ENCODE measurements at regions not wholly inside any gene's neighbourhood (a gene's known extent, or its start where the extent isn't known, plus 50 kb on each side); places are given as distances from the start of the nearest gene placed in this dataset.

DNA sequence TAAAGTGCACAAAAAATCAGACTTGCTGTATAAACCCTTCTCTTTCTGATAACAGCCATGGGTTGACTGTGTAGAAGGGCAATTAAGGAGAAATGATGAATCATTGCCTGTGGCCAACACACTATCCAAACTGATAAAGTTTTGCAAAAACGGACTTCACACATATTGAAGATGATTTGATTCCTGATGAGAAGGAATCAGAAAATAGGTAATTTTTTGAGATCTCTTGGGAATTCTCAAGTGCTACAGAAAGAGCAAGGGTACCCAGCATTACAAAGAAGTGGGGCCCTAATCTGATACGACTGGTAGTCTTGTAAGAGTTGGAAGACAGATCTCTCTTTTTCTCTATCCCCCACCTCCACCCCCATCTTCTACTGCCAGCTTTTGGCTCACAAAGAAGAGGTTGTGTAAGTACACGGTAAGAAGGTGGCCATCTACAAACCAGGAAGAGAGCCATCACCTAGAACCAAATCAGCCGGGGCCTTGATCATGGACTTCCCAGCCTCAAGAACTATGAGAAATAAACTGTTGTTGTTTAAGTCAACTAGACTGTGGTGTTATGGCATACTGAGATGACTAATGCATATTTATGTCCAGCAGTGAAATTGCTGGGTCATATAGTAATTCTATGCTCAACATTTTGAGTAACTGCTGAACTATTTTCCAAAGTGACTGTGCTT is 254.7 kb downstream of the EDEM1 start:
- no peaks in the 10 kb centered on the region for H3K4me1 ChIP-seq (ENCODE audit: control insufficient read depth, insufficient read depth, low read length)
- no peaks in the 10 kb centered on the region for H3K9me3 ChIP-seq (ENCODE audit: control insufficient read depth, low read length)
- no peak overlapping the region for H3K4me3 ChIP-seq (ENCODE audit: low read length)
- H3K27ac ChIP-seq (ENCODE audit: low read depth, low read length): no peak overlapping the region
- H3K4me1 Mint-ChIP-seq: no peaks in the 10 kb centered on the region
- DNase-seq: no peak
- WGBS, 2 experiments (ENCODE audit: insufficient coverage in 1 of 2, insufficient read length in 1 of 2): 89 to 91% methylated on average over 1 to 3 of the region's 4 CpGs
- no peaks in the 10 kb centered on the region for H3K27me3 Mint-ChIP-seq (ENCODE audit: insufficient read depth)
- H3K27me3 ChIP-seq (ENCODE audit: control insufficient read depth, insufficient read depth, low read length, poor library complexity, severe bottlenecking): no peaks in the 10 kb centered on the region
- H3K36me3 Mint-ChIP-seq (ENCODE audit: low read depth): no peaks in the 10 kb centered on the region
- H3K9me3 Mint-ChIP-seq: peaks cover 5% of the 10 kb centered on the region
- H3K4me3 Mint-ChIP-seq: no peak overlapping the region
- H3K27ac Mint-ChIP-seq: no peak overlapping the region
- H3K9ac ChIP-seq (ENCODE audit: extremely low read depth, low read length, poor library complexity, severe bottlenecking): no peak overlapping the region
- H3K36me3 ChIP-seq (ENCODE audit: control insufficient read depth, insufficient read depth, low read length): no peaks in the 10 kb centered on the region
- TF ChIP-seq, protein P1, sequence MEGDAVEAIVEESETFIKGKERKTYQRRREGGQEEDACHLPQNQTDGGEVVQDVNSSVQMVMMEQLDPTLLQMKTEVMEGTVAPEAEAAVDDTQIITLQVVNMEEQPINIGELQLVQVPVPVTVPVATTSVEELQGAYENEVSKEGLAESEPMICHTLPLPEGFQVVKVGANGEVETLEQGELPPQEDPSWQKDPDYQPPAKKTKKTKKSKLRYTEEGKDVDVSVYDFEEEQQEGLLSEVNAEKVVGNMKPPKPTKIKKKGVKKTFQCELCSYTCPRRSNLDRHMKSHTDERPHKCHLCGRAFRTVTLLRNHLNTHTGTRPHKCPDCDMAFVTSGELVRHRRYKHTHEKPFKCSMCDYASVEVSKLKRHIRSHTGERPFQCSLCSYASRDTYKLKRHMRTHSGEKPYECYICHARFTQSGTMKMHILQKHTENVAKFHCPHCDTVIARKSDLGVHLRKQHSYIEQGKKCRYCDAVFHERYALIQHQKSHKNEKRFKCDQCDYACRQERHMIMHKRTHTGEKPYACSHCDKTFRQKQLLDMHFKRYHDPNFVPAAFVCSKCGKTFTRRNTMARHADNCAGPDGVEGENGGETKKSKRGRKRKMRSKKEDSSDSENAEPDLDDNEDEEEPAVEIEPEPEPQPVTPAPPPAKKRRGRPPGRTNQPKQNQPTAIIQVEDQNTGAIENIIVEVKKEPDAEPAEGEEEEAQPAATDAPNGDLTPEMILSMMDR (conservative IDR thresholded peaks at IDR 0.05): no peak

DNA sequence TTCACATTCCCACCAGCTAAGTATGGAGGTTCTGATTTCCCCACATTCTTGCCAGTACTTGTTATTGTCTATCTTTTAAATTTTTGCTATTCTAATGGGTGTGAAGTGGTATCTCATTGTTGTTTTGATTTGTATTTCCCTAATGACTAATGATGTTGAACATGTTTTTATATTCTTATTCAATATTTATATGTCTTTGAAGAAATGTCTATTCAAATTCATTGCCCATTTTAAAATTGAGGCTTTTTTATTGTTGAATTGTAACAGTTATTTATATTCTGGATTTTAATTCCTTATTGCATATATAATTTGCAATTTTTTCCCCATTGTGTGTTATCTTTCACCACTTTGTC is 255.3 kb downstream of the EDEM1 start:
- no peaks in the 10 kb centered on the region for H3K27me3 Mint-ChIP-seq (ENCODE audit: insufficient read depth)
- no peaks in the 10 kb centered on the region for H3K4me1 Mint-ChIP-seq
- Histone ChIP-seq H3K4me1 (ENCODE audit: control insufficient read depth, insufficient read depth, low read length) (no peaks in the 10 kb centered on the region), H3K36me3 (ENCODE audit: control insufficient read depth, insufficient read depth, low read length) (no peaks in the 10 kb centered on the region), H3K9me3 (ENCODE audit: control insufficient read depth, low read length) (no peaks in the 10 kb centered on the region), H3K9ac (ENCODE audit: extremely low read depth, low read length, poor library complexity, severe bottlenecking) (no peak overlapping the region), H3K27ac (ENCODE audit: low read depth, low read length) (no peak overlapping the region), H3K27me3 (ENCODE audit: control insufficient read depth, insufficient read depth, low read length, poor library complexity, severe bottlenecking) (no peaks in the 10 kb centered on the region), H3K4me3 (ENCODE audit: low read length) (no peak overlapping the region)
- H3K27ac Mint-ChIP-seq: no peak overlapping the region
- no peak overlapping the region for H3K4me3 Mint-ChIP-seq
- DNase-seq: no peak
- H3K36me3 Mint-ChIP-seq (ENCODE audit: low read depth): no peaks in the 10 kb centered on the region
- H3K9me3 Mint-ChIP-seq: peaks cover 5% of the 10 kb centered on the region
- TF ChIP-seq, protein P1 (conservative IDR thresholded peaks at IDR 0.05): no peak

DNA sequence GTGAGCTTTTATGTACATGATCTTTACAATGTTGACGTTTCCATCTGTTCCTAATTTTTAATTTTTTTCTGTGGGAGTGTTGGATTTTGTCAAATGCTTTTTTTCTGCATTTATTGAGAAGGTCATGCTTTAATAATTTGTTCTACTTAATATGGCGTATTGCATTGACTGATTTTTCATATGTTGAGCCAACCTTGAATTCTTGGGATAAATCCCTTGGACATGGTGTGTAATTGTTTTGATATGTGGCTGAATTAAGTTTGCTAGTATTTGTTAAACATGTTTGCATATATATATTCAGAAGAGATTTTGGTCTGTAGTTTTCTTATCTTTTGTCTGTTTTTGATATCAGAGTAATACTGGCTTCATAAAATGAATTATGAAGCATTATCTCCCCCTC is 256.7 kb downstream of the EDEM1 start:
- Mint-ChIP-seq H3K27ac (no peak overlapping the region), H3K36me3 (ENCODE audit: low read depth) (no peaks in the 10 kb centered on the region), H3K9me3 (peaks cover 17% of the 10 kb centered on the region), H3K4me1 (no peaks in the 10 kb centered on the region), H3K27me3 (ENCODE audit: insufficient read depth) (no peaks in the 10 kb centered on the region), H3K4me3 (no peak overlapping the region)
- H3K9ac ChIP-seq (ENCODE audit: extremely low read depth, low read length, poor library complexity, severe bottlenecking): no peak overlapping the region
- H3K27me3 ChIP-seq (ENCODE audit: control insufficient read depth, insufficient read depth, low read length, poor library complexity, severe bottlenecking): no peaks in the 10 kb centered on the region
- no peaks in the 10 kb centered on the region for H3K36me3 ChIP-seq (ENCODE audit: control insufficient read depth, insufficient read depth, low read length)
- DNase-seq: no peak
- H3K9me3 ChIP-seq (ENCODE audit: control insufficient read depth, low read length): peaks cover under 1% of the 10 kb centered on the region
- no peaks in the 10 kb centered on the region for H3K4me1 ChIP-seq (ENCODE audit: control insufficient read depth, insufficient read depth, low read length)
- 67 to 91% methylated on average over 1 to 2 of the region's 2 CpGs for WGBS, 2 experiments (ENCODE audit: insufficient coverage in 1 of 2, insufficient read length in 1 of 2)
- no peak overlapping the region for H3K4me3 ChIP-seq (ENCODE audit: low read length)
- H3K27ac ChIP-seq (ENCODE audit: low read depth, low read length): no peak overlapping the region
- TF ChIP-seq, protein P1 (conservative IDR thresholded peaks at IDR 0.05): no peak

Measured in endodermal cell (in vitro differentiated cells).